ENCODE measurements at regions not wholly inside any gene's neighbourhood (a gene's known extent, or its start where the extent isn't known, plus 50 kb on each side); places are given as distances from the start of the nearest gene placed in this dataset.

DNA sequence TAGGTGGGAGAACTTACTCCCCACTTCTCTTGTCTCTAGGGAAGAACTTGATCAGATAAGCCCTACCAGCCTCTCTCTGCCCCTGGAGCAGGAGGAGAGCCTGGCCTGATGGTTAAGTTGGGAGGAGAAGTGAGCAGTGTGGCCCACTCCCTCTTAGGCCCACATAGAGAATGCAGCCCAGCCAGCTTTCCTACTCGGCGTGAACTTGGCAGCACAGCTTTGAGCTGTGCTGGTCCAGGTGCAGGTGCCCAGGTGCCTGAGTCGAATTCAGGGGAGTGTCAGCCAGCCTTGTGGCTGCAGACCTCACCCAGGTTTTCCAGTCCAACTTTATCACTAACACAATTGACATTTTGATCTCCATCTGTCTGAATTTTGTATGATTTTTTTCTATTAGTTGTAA, 77.6 kb upstream of the PAQR3 start:
- DNase-seq, result no peak

DNA sequence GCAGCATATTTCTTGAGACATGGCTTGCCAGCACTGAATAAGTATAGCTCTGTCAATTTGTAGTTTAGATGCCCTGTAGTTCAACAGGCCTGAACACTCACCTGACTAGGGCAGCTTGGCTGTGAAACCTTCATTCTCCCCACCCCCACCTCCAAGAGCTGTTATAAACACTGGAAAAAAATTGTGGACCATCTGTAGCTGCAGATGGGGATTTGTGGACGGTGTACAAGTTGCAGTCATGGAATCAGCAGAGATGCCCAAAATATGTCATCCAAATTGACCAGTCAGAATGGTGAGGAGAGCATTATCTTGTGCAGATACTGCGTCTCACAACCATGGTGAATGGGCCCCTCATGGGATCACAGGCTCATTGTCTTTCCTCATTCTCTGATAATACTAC, 76.2 kb upstream of the PAQR3 start:
- DNase-seq, result no peak

DNA sequence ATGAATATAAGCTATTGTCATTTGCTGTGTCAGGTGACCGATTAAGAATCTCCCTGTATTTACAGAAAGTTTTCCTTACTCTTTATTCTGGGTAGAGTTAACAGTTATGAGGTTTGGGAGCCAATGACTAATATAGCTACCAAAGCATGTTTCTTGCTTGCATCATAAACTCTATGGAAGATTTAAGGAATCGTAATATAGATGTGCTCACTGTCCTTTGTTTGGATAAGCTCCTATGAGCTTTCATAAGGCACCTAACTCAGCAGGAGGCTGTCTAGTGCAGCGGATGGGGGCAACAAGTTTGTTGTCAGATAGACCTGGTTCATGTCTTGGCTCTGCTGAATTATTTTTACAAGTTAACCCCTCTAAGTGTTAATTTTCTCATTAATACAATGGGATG, 75.0 kb upstream of the PAQR3 start:
- DNase-seq, result no peak

DNA sequence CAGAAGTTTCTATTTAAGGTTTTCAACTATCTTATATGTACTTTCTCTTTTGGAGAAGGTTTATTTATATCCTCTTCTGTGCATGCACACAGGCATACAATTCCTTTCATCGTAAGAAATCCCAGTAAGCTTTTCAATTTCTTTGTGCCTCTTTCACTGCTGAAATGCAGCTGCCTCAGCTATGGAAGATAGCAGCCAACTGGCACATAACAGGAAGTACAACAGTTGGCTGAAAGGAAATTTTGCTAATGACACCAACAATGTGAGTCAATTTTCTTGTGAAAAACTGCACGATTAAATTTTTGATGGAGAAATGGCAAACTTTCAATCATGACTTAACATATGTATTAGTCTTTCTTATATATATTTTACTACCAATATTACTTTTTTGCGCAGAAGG, 74.5 kb upstream of the PAQR3 start:
- no peak for DNase-seq

DNA sequence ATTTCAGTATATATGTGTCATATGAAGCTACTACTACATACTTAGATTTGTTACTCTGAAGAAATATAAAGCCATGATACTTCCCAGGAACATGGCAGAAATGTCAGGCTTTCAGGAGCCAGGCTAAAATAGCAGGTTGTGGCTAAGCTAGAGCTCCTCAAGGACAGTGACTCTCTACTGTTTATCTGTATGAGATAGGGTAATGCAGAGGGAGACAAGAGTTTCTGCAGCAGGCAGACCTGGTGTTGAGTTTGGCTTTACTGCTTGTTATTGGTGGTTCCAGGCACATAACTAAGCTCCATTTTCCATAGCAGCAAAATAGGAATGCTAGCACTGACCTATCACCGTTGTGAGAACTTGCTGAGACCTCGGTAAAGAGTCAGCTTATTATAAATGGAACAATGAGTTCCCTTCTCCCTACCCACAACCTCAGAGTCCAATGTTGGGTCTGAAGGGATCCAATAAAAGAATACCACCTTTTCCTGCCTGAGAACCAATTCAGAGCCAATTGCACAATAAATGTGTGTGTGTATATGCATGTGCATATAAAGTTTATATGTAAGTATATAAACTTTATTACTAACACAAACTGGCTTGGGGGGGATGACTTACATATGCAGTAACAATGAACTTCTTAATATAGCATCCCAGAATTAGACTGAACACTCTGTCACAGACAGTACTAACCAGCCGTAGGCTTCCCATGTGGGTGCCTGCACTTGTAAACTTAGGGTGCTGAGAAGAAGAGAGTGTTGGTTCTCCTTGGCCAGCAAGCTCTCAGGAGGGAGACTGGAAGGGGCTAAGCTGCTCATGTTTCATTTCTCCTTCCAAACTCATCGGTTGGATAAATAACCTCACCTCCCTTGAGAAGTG, 51.9 kb upstream of the PAQR3 start:
- no peak for DNase-seq

DNA sequence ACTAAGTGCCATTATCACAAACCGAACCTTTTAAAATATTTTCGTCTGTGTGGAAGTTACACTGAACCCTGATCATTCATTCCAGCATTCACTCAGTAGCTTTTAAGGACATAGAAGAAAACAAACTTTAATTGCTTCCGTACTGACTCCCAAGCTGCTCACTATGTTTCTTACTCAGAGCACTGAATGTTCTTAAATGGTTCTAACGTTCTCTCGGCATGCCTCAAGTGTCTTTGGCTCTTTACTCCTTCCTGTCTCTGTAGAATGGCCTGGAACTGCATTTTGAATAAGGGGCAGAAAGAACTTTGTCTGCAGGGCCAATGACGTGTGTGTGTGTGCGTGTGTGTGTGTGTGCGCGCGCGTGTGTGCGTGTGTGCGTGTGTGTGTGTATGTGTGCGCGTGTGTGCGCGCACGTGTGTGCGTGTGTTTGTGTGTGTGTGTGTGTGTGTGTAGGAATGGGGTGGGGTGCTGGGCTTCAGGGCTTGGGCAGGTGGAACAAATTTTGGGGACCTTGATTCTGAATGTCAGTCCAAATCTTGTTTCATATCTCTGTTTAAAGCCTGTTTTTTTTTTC, 50.5 kb upstream of the PAQR3 start:
- no peak for DNase-seq

Data from T1000 (cell line).